ENCODE measurements at regions not wholly inside any gene's neighbourhood (a gene's known extent, or its start where the extent isn't known, plus 50 kb on each side); places are given as distances from the start of the nearest gene placed in this dataset.
A peak's percentile ranks its signal among the peaks of the same experiment; 100 is the strongest.

DNA sequence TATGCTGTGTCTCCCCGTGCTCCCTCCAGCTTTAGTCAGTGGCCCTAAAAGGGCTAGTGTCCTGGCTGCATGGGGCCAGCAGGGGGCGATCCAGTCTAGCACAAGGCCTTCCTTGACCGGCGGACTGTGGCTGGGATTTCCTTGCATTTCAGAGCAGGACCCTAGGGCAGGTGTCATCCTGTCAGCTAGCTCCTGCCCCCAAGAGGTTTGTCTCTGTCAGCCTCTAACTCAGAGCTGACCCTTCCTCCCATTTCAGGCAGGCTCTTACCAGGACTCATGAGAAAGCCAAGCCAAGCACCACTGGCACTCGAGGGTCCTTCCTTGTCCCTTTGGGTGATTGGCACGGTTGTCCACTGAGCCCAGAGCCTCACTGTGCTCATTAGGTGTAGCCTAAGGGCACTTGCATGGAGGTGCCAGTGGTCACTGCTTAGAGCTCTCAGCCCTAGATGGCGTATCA is 140.3 kb downstream of the RPIA start:
- TF ChIP-seq CTCF (IDR thresholded peaks at IDR 0.05; ENCODE audit: insufficient read depth, low read length) (peak; percentile 72), GABPA (IDR thresholded peaks at IDR 0.05; ENCODE audit: low read depth) (no peak)

All from HL-60 (cell line).